ENCODE measurements at regions not wholly inside any gene's neighbourhood (a gene's known extent, or its start where the extent isn't known, plus 50 kb on each side); places are given as distances from the start of the nearest gene placed in this dataset.
"Not testable (repeated sequence)": the region's sequence is repeated elsewhere in the genome, so short reads cannot be mapped to it uniquely, and the experiment has no call there.

DNA sequence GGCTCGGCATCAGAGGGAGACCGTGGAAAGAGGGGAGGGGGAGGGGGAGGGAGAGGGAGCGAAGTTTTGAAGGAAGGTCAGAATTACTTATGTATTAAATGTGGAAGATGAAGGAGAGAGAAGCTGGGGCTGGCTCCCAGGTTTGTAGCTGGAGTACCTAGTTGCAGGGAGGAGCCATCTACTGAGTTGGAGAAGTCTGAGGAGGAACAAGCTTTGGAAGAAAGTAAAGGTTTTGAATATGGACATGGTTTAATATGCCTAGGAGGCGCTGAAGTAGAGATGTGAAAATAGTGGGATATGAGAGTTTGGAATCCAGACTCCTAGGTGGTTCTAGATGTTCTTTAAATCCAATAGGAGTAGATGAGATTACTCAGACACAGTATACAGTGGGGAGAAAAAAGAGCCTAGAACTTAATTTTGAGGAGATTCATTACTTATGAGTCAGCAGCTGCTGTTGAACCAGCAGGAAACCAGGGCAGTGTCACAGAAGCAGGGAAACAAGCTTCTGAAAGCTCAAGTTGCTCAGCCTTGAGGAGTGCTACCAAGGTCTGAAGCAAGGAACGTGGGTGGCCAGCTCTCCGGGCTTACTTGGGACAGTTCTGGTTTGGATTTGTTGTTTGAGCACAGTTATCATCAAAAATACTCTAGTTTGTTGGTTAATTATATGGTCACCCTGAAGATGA, 149.3 kb downstream of the UTRN start:
- no peak for DNase-seq (ENCODE audit: low spot score)

DNA sequence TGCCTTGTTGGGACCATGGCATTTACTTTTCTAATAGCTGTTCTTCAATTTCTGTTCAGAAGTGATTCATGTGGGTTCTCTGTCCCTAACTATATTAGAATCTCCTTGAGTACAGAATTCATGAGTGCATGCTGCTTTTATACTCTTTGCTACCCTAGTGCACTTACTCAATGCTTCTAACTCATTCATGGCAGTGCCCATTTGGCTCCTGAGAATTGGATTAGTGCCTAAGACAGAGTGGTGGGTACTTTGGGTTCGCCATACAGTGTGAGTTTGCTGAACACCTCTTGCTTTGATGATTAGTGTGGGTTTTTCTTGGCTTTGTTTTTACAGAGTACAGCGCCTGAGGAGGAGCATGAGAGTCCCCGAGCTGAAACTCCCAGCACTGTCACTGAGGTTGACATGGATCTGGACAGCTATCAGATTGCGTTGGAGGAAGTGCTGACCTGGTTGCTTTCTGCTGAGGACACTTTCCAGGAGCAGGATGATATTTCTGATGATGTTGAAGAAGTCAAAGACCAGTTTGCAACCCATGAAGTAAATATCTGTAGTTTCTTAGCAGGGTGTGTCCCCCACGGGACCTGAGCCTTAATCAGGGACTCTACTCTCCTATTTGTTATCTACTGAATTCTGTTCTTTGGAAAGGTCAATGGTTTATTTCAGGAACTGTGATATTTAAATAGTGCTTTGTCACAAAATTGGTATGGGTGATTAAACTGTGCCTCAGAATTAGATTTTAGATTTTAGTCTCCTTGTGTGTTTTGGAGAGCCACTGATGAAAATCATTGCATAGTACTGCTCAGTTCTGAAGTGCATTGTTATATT, 150.7 kb downstream of the UTRN start:
- DNase-seq (ENCODE audit: low spot score) = no peak

DNA sequence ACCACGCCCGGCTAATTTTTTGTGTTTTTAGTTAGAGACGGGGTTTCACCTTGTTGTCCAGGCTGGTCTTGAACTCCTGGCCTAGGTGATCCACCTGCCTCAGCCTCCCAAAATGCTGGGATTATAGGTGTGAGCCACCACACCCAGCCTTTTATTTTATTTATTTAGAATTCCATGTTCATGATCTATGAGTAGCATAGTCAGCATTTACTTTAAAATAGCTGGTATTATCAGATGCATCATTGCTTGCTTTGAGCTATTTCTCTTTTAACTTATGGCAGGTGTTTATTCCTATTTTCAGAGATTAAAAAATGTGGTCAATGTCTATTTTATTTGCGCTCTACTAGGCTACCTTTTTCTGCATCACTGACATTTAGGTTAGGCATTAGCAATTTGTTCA, 152.0 kb downstream of the UTRN start:
- no peak for DNase-seq (ENCODE audit: low spot score)

DNA sequence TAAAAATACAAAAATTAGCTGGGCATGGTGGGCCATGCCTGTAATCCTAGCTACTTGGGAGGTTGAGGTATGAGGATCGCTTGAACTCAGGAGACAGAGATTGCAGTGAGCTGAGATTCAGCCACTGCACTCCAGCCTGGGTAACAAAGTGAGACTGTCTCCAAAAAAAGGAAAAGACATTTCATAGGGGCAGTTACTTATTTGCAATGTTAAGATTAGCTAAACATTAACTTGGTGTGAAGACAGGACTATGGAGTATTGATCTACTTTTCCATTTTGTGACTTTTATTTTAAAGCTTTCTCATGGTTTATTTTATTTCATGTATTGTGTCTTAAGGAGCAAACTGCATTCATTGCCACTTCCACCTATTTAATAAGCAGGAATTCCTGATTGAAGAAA, 153.0 kb downstream of the UTRN start:
- no peak for DNase-seq (ENCODE audit: low spot score)

DNA sequence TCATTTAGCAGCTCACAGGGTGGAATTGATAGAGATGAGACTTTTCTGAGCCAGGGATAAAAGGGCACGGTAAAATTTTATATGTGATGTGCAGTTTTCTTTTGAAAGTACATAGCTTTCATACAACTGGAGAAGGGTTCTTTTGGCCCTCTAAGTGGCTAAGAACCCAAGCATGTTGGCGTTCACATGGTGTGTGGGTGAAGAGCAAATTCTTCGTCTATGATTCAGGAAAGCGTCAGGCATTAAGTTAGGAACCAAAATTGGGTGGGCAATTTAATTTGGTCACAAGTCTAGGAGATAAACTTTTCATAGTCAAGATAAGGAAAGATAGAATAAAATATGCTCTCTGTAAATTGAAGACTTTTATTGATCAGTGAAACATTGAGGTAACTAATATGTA, 153.9 kb downstream of the UTRN start:
- no peak for DNase-seq (ENCODE audit: low spot score)

DNA sequence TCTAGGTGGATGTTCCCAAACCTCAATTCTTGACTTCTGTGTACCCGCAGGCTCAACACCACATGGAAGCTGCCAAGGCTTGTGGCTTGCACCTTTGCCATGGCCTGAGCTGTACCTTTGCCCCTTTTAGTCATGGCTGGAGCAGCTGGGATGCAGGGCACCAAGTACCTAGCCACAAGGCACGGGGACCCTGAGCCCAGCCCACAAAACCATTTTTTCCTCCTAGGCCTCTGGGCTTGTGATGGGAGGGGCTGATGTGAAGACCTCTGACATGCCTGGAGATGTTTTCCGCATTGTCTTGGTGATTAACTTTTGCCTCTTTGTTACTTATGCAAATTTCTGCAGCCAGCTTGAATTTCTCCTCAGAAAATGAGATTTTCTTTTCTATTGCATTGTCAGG, 156.7 kb downstream of the UTRN start:
- not testable (repeated sequence) for DNase-seq (ENCODE audit: low spot score)

DNA sequence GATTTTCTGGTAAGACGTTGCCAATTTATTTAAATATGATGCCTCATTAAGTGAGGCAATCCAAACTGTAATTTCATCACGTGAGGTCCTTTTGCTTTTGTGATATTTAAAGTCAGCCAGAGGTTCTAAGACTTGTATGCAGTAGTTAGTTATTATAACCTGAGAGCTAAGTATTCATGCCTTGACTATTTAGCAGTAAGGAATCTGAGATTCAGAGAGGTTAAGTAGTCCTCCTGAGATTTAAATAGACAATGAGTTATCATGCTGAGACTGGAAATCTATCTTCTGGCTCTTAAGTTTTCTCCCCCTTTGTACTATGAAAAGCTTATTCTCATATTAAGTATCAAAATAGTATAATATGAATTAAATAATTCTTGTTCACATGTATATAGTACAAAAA, 158.0 kb downstream of the UTRN start:
- DNase-seq (ENCODE audit: low spot score) = no peak

DNA sequence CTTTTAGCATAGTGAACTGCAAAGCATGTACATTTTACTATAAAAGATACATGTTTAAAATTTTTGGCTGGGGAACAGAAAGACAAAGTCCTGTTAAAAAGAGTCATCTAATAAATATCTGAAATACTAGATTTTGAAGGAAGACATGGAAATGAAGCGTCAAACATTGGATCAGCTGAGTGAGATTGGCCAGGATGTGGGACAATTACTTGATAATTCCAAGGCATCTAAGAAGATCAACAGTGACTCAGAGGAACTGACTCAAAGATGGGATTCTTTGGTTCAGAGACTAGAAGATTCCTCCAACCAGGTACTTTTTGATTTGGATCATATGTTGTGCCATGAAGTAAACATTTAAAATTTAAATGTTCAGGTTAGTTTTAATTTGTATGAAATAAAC, 162.3 kb downstream of the UTRN start:
- DNase-seq (ENCODE audit: low spot score) = no peak

DNA sequence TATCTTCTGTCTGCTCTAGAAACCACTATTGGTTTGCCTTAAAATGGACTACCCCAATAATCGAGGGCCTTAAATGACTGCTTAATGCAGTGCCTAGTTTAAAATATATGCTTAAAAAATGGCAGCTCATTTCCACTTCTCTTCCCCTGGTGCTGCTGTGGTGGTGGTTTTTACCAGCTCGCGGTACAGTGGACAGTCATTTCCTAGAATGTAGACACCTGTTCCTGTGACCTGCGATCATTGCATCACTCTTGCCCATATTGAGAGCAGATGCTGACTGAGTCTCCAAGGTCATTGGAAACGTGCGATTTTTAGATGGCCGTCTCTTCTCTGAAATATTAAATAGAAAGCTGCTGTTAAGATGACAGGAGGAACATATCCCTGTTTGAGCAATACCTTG, 164.1 kb downstream of the UTRN start:
- no peak for DNase-seq (ENCODE audit: low spot score)

DNA sequence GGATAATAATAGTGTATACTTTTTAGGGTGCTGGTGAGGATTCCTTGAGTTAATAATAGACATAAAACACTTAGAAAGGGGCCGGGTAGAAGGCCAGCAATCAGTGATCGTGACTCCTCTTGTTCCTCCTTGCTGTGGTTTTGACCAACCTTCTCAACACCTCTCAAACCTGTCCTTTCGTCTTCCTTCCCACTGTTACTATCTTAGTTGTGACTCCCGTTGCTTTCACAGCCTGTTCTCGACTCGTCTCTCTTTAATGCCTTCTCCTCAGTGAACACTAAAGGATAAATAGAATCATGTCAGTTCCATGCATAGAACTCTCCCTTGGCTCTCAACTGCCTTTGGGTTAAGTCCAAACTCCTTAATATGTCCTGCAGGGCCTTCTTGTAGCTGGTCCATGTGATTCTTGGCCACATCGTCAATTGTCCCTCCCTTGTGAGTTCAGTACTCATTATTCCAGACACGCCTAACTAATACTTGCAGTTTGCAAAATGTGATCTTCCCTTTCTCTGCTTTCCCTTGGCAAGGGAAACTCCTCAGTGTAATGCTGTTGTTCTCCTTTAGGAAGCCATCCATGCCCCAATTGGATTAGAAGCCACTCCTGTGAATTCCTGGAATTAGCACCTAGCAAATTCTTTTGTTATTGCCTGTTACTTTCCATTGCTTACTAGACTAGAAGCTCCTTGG, 164.9 kb downstream of the UTRN start:
- DNase-seq (ENCODE audit: low spot score) = no peak

DNA sequence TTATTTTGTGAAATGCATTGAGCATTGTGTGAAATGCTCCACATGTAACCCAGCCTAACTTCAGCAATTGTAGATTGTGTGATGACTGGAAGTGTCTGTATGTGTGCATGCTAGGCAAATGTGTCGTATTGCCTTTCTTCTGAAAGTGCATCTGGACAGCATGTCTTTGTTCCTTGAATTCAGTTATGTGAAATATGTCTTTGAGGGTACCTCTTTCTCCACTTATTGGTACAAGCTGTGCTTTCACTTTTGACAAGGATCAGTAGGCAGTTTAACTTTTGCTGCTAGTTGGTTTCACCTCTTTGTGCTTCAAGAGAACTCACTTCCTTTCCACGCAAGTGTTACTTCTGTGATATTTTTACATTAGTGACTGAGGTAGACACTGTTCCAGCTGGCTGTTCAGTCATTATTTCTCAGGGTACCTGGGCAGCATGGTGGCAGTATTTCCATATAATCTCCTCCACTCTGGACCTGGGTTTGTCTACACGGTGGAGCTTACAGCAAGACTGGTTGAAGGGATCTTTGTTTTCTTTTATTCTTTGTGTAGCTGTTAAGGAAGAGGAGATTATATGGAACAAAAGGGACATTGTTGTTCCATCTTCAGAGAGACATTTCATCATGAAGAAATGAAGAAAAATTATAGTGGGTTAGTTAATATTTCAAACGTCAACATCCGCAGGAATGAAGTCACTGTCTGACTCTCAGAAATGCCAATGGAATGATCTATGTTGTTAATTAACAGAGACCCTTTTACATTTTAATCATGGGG, 175.4 kb downstream of the UTRN start:
- DNase-seq (ENCODE audit: low spot score) = no peak

DNA sequence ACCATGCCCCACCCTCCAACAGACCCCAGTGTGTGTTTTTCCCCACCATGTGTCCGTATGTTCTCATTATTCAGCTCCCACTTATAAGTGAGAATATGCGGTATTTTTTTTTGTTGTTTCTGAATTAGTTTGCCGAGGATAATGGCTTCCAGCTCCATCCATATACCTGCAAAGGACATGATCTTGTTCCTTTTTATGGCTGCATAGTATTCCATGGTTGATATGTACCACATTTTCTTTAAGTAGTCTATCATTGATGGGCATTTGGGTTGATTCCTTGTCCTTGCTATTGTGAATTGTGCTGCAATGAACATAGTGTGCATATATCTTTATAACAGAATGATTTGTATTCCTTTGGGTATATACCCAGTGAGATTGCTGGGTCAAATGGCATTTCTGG, 176.9 kb downstream of the UTRN start:
- DNase-seq (ENCODE audit: low spot score) = no peak

DNA sequence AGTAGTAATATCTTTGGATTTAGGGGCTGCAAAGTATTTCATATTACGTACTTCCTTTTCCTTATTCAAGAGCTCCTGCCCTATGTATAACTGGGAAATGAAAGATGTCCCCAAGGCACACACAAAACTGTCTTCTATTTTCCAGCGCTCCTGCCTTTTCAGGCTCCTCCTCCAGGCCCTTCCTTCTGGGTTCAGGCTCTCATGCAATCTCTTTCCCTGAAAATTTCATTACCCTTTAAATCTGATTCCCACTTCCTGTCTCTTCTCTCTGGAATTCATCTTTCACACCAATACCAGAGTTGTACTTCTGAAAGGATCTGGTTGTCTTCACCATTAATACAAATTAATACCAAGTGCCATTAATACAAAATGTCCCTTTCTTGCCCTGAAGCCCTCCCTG, 181.6 kb downstream of the UTRN start:
- DNase-seq (ENCODE audit: low spot score) = no peak

DNA sequence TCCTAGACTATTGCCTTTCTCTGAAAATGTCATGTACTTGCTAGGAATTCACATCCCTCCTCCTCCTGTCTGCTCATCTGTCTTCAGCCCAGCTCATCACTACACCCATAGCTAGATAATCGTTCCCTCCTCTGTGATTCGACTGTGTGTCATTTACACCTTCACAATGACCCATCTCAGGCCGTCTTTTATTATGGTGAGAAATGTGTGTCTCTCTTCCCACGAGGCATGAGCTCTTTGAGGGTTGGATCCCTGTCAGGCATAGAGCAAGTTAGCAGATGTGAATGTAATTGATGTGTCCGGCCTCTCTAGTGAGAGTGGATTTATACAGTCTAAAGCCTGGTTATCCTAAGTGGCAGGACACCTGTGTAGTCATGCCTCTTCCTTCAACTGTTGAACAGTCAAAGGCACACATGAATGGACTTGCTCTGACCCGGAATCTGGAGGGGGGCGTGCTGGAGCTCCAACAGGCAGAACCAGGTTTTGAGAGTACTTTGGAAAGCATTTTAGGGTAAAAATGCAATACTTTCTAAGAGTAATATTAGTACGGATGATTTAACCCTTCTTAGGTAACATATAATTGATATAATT, 182.1 kb downstream of the UTRN start:
- no peak for DNase-seq (ENCODE audit: low spot score)

DNA sequence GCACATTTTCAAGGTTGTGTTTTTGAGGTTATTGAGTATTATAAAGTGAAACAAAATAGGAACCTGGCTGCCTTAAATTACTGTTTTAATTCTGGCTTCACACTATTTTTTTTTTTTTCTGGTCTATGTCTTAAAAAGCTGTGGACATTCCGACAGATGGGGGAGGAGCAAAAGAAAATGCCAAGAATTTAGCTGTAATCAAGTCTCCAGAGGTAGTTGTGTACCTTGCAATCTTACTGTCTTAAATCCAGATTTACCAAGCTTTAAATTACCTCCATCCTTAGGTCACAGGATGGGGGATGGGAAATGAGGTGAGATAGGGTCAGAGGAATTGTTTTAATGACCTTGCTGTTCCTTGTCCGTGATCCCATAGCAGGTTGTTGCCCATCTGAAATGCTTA, 182.8 kb downstream of the UTRN start:
- no peak for DNase-seq (ENCODE audit: low spot score)

DNA sequence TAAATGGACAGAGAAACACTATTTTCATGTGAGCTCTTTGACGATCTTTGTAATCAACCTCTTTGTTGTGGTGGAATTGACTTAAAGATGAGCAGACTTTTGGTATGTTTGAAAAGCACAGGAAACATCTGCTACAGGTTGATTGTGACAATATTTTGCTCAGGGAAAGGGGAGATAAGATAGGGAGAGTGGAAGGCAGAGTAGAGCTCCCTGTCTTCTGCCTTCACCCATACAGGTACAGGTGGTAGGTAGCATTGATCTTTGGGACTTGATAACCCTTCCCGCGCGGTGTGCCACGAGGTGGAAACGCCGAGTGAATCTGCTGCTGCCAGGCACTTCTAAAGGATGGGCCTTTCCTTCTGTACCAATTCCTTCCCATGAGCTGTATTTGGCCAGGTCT, 183.6 kb downstream of the UTRN start:
- no peak for DNase-seq (ENCODE audit: low spot score)

DNA sequence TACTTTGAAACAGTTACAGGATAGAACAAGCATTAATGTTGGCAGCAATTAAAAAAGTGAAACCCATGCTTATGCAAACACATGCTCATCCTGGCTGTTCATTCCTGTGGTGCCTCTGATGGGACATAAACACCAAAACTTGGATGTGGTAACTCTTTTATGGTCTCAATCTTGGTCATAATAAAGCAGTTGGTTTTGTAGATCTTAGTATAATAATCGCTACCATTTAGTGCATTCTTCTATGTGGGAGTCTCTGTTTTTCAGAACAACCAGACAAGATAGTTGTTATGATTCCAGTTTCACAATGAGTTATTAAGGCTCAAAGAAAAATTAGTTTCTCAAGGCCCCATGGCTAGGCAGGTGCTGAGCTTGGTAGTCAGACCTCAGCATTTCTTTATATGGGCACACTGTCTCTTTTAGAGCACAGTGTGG, 184.0 kb downstream of the UTRN start:
- DNase-seq (ENCODE audit: low spot score) = no peak

DNA sequence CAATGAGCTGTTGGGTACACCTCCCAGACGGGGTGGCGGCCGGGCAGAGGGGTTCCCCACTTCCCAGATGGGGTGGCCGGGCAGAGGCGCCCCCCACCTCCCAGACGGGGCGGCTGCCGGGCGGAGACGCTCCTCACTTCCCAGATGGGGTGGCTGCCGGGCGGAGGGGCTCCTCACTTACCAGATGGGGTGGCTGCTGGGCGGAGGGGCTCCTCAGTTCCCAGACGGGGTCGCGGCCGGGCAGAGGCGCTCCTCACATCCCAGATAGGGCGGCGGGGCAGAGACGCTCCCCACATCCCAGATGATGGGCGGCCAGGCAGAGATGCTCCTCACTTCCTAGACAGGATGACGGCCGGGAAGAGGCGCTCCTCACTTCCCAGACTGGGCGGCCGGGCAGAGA, 185.1 kb downstream of the UTRN start:
- not testable (repeated sequence) for DNase-seq (ENCODE audit: low spot score)

DNA sequence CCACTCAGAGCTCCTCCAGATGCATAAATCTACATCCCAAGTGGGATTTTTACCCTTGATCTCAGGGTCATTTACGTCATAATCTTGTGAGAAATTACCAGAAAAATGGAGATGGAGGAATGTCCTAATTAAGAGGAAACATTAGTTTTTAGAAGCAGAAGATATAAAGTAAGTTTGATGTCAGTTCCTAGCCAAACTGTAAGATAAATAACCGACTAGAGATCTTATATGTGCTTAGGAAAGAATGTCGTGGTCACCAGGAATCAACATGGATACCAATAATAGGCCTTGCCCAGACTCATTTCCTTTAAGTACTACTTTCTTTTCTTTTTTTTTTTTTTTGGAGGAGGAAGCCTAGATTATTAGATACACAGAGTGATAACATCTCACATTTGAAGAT, 186.9 kb downstream of the UTRN start:
- no peak for DNase-seq (ENCODE audit: low spot score)

DNA sequence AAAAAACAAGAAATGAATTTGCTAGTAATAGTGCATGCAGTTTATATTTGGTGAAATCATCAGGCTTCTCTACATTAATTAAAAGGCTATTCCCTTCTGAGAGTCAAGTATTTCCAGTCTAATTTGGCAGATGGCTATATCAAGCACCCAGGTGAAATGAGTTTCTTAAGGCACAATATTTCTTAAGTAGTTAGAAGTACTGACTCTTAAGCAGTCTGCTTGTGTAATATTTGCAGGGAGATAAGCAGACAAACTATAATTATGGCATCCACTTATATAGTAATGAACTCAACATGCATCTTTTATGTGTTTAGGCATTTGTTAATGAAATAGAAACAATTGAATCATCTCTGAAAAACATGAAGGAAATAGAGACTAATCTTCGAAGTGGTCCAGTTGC, 189.2 kb downstream of the UTRN start:
- DNase-seq (ENCODE audit: low spot score) = no peak

DNA sequence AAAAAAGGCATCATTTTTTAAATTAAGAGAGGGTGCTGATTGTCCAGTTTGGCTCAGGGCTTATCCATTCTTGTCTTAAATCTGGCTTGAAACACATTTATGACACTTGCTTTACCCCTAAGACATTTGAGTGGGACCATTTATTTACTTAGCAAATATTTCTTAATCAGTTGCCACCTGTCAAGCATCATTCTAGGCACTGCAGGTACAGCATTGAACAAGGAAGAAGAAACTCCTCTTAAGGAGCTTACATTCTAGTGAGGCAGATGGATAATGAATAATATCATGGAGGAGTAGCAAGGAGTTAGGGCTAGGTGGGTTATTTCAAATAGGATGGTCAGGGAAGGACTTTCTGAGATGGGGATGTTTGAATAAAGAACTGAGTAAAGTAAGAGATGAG, 189.8 kb downstream of the UTRN start:
- DNase-seq (ENCODE audit: low spot score) = no peak

DNA sequence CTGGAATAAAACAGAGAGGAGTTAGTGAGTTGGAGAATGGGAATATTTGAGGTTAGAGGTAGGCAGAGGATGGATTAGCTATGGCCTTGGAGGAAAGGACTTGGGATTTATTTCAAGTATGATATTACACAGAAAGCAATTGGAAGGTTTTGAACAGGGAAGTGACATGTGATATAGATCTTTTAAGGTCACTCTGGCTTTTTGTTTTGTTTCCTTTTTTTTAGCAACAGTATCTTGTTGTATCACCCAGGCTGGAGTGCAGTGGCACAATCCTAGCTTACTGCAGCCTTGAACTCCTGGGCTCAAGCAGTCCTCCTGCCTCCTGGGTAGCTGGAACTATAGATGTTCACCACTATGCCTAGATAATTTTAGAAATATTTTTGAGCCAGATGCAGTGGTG, 190.3 kb downstream of the UTRN start:
- DNase-seq (ENCODE audit: low spot score) = no peak

Data from D341Med (cell line).